NT2/D1 (cell line): ENCODE measurements at regions not wholly inside any gene's neighbourhood (a gene's known extent, or its start where the extent isn't known, plus 50 kb on each side); places are given as distances from the start of the nearest gene placed in this dataset.
"Not testable (repeated sequence)": the region's sequence is repeated elsewhere in the genome, so short reads cannot be mapped to it uniquely, and the experiment has no call there.

Source experiments
- DNase-seq: peaks from one replicate; pipeline ENCODE4 v3.0.0-alpha.2; 2011; ENCODE audit warnings: low read depth, low spot score
- H3K27me3 ChIP-seq: 2 replicates; pipeline ENCODE4 v1.6.0; 2011; ENCODE audit warnings: mild to moderate bottlenecking; ENCODE audit not compliant: insufficient read length, insufficient read depth
- H3K36me3 ChIP-seq: 2 replicates; pipeline ENCODE4 v1.6.1; 2011; ENCODE audit warnings: mild to moderate bottlenecking, low read length, mixed read lengths; ENCODE audit not compliant: insufficient read depth, insufficient read length
- H3K4me1 ChIP-seq: 2 replicates; pipeline ENCODE4 v1.5.1; 2011; ENCODE audit not compliant: insufficient read depth, insufficient read length
- H3K4me3 ChIP-seq: 2 replicates; pipeline ENCODE4 v1.5.1; 2011; ENCODE audit warnings: low read depth; ENCODE audit not compliant: insufficient read length
- H3K9ac ChIP-seq: 2 replicates; pipeline ENCODE4 v1.6.0; 2011; ENCODE audit warnings: low read depth; ENCODE audit not compliant: insufficient read length
- H3K9me3 ChIP-seq: 2 replicates; pipeline ENCODE4 v1.5.1; 2011; ENCODE audit warnings: mild to moderate bottlenecking, low read length; ENCODE audit not compliant: insufficient read depth
- SUZ12 ChIP-seq: IDR thresholded peaks from 2 replicates; pipeline ENCODE4 v1.6.1; 2011; ENCODE audit not compliant: insufficient read length, insufficient read depth; ENCODE audit errors: extremely low read depth
- YY1 ChIP-seq: IDR thresholded peaks from 2 replicates; pipeline ENCODE4 v1.6.1; 2011; ENCODE audit not compliant: insufficient read length, insufficient read depth
- ZNF274 ChIP-seq: IDR thresholded peaks from 2 replicates; pipeline ENCODE4 v1.6.1; 2011; ENCODE audit warnings: mild to moderate bottlenecking, low read depth, low read length

DNA sequence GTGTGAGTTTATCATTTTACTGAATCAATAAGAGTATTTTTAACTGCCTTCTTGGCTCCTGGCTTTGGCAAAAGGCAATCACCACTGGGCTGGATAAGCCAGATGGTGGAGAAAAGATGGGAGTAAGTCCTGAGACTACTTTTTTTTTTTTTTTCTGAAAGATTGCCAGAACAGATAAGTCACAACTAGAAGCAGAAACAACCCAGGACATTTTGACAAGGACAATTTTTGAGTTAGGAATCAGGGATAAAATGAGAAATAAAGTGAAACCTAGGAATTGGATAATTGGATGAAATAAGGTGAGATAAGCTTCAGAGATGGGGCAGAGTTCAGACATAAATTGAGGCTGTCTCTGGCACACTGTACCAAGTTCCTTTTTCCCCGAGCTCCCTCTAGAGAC, 471.0 kb downstream of the KLHL13 start:
- TF ChIP-seq SUZ12 (no peak), ZNF274 (no peak), YY1 (no peak)
- Histone ChIP-seq H3K27me3 (no peaks in the 10 kb centered on the region), H3K9me3 (no peaks in the 10 kb centered on the region), H3K4me3 (no peak overlapping the region), H3K9ac (no peak overlapping the region), H3K36me3 (no peaks in the 10 kb centered on the region), H3K4me1 (no peaks in the 10 kb centered on the region)
- no peak for DNase-seq

DNA sequence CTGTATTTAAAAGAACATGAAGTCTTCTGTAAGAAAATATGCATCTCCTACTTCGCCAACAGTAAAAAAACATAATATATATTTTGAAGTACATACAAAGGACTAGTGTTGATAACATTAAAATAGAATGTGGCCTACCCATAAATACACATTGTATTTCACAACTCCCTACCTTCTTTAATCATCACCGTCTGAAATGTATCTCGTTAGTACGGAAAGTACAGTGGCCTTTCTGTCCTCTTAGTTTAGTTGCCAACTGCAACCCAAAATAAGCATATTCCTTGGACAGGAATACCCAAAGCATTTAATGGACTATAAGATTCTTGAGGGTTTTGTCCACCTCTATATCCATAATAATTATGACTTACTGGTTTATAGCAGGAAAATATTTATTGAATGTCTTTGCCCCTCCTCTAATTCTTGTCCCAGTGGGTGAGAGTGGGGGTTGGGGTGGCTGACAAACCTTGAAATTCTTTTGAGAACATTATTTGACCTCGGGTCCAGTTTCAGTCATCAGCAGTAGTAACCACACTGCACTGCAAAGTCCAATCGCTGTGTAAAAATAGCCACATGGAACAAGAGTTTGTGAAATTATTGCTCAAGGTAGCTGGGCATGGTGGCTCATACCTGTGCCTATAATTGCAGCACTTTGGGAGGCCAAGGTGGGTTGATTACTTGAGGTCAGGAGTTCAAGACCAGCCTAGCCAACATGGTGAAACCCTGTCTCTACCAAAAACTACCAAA, 474.5 kb downstream of the KLHL13 start:
- no peak overlapping the region for H3K4me3 ChIP-seq
- no peaks in the 10 kb centered on the region for H3K27me3 ChIP-seq
- no peaks in the 10 kb centered on the region for H3K36me3 ChIP-seq
- no peak for DNase-seq
- no peak for TF ChIP-seq YY1
- no peak for TF ChIP-seq SUZ12
- TF ChIP-seq ZNF274 = no peak
- no peaks in the 10 kb centered on the region for H3K9me3 ChIP-seq
- no peak overlapping the region for H3K9ac ChIP-seq
- no peaks in the 10 kb centered on the region for H3K4me1 ChIP-seq

DNA sequence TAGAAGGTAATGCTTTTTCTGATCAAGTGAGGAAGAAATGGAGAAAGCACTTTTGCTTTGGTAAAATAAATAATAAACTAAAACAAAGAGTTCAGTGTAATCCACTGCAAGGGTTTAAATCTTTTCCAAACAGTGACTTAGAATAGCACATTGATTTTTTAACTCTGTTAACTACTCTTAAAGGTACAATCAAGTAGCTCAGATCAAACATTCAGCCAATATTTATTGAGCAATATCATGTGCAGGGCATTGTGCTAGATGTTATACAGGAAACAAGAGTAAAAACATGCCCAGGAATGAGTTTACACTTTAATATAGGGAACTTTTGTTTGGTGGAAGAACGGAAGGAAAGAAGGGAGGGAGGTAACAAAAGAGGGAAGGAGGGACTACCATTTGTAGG, 479.8 kb downstream of the KLHL13 start:
- no peak overlapping the region for H3K4me3 ChIP-seq
- TF ChIP-seq ZNF274 (no peak), YY1 (no peak)
- H3K9ac ChIP-seq = no peak overlapping the region
- no peaks in the 10 kb centered on the region for H3K4me1 ChIP-seq
- no peaks in the 10 kb centered on the region for H3K27me3 ChIP-seq
- no peaks in the 10 kb centered on the region for H3K9me3 ChIP-seq
- DNase-seq = no peak
- H3K36me3 ChIP-seq = no peaks in the 10 kb centered on the region

DNA sequence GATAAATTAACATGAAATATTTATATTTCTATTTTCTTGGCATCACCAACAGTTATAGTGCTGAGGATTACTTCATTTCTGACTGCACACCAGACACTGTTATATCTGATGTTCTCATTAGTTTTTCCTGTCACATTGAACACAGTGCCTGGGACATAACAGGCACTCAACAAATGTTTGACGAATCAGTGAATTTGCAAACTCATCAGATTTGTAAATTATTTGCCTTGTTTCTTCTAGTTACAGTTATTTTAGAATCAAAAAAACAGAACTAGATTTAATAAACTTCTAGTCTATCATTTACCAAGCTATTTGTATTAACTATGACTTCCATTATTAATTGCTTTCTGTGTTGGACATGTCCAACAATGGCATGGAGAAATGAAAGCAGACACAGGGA, 483.3 kb downstream of the KLHL13 start:
- no peak for TF ChIP-seq SUZ12
- TF ChIP-seq ZNF274 = no peak
- TF ChIP-seq YY1 = no peak
- no peaks in the 10 kb centered on the region for H3K9me3 ChIP-seq
- no peaks in the 10 kb centered on the region for H3K27me3 ChIP-seq
- H3K4me3 ChIP-seq = no peak overlapping the region
- DNase-seq = no peak
- no peaks in the 10 kb centered on the region for H3K4me1 ChIP-seq
- H3K9ac ChIP-seq = no peak overlapping the region
- H3K36me3 ChIP-seq = no peaks in the 10 kb centered on the region

DNA sequence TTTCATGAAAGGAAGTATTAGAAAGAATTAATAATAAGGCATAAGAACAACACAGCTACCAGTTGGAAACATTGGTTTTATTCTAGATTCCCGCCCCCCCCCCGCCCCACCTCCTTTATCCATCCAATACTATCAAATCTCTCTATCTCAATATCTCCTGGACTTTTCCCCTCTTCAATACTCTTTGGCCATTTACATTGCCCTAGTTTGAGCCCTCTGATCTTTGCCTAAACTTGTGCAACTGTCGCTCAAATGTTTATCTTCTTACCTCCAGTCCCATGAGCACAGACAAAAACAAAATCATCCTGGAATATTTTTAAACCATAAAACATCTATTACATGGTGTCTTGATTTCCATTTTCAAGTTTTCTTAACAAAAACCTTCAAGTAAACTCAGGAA, 488.2 kb downstream of the KLHL13 start:
- Histone ChIP-seq H3K4me1 (no peaks in the 10 kb centered on the region), H3K9ac (no peak overlapping the region), H3K36me3 (no peaks in the 10 kb centered on the region), H3K9me3 (no peaks in the 10 kb centered on the region), H3K4me3 (no peak overlapping the region), H3K27me3 (no peaks in the 10 kb centered on the region)
- TF ChIP-seq SUZ12 = no peak
- TF ChIP-seq YY1 = no peak
- TF ChIP-seq ZNF274 = no peak
- no peak for DNase-seq

DNA sequence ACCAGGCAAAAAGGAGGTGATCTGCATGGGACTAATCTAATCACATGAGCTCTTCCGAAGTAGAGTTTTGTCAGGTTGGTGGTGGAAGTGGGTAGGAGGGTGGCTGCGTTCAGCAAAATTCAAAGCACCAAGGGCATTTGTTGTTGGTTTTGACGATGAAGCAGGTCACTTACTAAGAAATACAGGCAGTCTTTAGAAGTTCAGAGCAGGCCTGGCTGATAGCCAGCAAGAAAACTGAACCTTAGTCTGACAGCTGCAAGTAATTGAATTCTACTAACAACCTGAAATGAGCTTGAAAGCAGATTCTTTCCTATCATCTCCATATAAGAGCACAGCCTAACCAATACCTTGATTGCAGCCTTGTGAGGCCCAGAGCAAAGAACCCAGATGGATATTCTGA, 505.8 kb downstream of the KLHL13 start:
- no peaks in the 10 kb centered on the region for H3K9me3 ChIP-seq
- TF ChIP-seq SUZ12 (no peak), YY1 (no peak), ZNF274 (no peak)
- H3K36me3 ChIP-seq = no peaks in the 10 kb centered on the region
- DNase-seq = no peak
- H3K9ac ChIP-seq = no peak overlapping the region
- H3K4me1 ChIP-seq = no peaks in the 10 kb centered on the region
- H3K4me3 ChIP-seq = no peak overlapping the region
- no peaks in the 10 kb centered on the region for H3K27me3 ChIP-seq

DNA sequence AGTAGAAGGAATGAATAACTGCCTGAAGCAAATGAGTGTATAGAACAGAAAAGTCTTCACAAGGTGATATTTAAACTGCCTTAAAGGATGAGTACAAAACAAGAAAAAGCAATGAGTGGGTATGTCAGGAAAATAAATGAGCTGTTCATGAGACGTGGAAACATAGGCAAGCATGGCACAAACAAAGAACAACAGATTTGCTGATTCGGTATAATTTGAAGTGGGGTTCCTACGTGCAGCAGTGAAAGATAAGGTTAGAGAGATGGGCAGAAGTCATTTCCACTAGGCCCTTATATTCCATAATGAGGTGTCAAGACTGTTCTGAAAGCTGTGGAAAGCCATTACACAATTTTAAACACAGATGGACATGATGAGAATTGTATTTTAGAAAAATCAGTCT, 506.6 kb downstream of the KLHL13 start:
- no peaks in the 10 kb centered on the region for H3K27me3 ChIP-seq
- H3K4me3 ChIP-seq = no peak overlapping the region
- TF ChIP-seq SUZ12 = no peak
- no peak for TF ChIP-seq ZNF274
- TF ChIP-seq YY1 = no peak
- H3K9ac ChIP-seq = no peak overlapping the region
- no peaks in the 10 kb centered on the region for H3K36me3 ChIP-seq
- DNase-seq = no peak
- no peaks in the 10 kb centered on the region for H3K9me3 ChIP-seq
- H3K4me1 ChIP-seq = no peaks in the 10 kb centered on the region

DNA sequence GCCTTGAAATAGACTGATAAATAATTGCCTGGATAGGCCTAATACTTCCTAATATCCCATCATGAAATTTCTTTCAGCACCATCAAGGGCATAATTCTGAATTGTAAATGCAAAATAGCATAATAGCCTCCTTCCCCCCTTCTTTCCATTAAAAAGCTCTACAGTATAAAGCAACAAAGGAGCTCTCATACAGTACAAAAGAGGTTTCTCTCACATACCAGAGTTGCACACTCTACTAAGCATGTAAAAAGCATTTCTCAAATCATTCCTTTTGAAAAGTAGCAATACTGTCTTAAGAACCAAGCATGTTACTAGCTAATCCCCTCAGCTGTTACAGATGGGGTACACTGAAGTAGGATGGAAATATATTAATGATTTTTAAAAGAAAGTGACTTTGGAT, 509.0 kb downstream of the KLHL13 start:
- no peak for TF ChIP-seq ZNF274
- TF ChIP-seq YY1 = no peak
- TF ChIP-seq SUZ12 = no peak
- Histone ChIP-seq H3K9ac (no peak overlapping the region), H3K4me3 (no peak overlapping the region), H3K27me3 (no peaks in the 10 kb centered on the region), H3K9me3 (no peaks in the 10 kb centered on the region), H3K4me1 (no peaks in the 10 kb centered on the region), H3K36me3 (no peaks in the 10 kb centered on the region)
- no peak for DNase-seq

DNA sequence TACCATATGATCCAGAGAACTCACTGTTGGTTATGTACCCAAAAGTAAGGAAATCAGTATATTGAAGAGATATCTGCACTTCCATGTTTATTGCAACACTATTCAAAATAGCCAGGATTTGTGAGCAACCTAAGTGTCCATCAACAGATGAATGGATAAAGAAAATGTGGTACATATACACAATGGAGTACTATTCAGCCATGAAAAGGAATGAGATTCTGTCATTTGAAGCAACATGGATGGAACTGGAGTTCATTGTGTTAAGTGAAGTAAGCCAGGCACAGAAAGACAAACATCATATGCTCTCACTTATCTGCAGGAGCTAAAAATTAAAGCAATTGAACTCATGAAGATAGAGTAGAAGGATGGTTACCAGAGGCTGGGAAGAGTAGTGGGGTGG, 510.5 kb downstream of the KLHL13 start:
- H3K9me3 ChIP-seq, H3K27me3 ChIP-seq, H3K4me3 ChIP-seq, H3K9ac ChIP-seq, H3K4me1 ChIP-seq, H3K36me3 ChIP-seq, DNase-seq: not testable (repeated sequence)
